Neural crest cell (in vitro differentiated cells): ENCODE measurements at regions not wholly inside any gene's neighbourhood (a gene's known extent, or its start where the extent isn't known, plus 50 kb on each side); places are given as distances from the start of the nearest gene placed in this dataset.

ENCODE experiments used
- DNase-seq: peaks from one replicate; pipeline ENCODE4 v3.0.0; 2021; ENCODE audit warnings: low read depth, mixed read lengths, low spot score
- H3K27ac Mint-ChIP-seq: one replicate; pipeline ENCODE4 v1.8.0; 2021; ENCODE audit warnings: mild to moderate bottlenecking, mixed read lengths; ENCODE audit not compliant: unreplicated experiment
- H3K27me3 Mint-ChIP-seq: 2 replicates; pipeline ENCODE4 v1.8.0; 2021; ENCODE audit warnings: low read depth, mild to moderate bottlenecking, mixed read lengths
- H3K36me3 Mint-ChIP-seq: 2 replicates; pipeline ENCODE4 v1.8.0; 2021; ENCODE audit warnings: low read depth, mild to moderate bottlenecking, mixed read lengths
- H3K4me1 Mint-ChIP-seq: 2 replicates; pipeline ENCODE4 v1.8.0; 2021; ENCODE audit warnings: mixed read lengths
- H3K4me3 Mint-ChIP-seq: one replicate; pipeline ENCODE4 v1.8.0; 2021; ENCODE audit warnings: mild to moderate bottlenecking, mixed read lengths
- H3K9me3 Mint-ChIP-seq: 2 replicates; pipeline ENCODE4 v1.8.0; 2021; ENCODE audit warnings: mixed read lengths
- TF ChIP-seq, protein P1 (sequence below): fragments of 200-600 bp; sonication (generic); conservative IDR thresholded peaks from 2 replicates; pipeline ENCODE4 v1.5.0; 2021; ENCODE audit warnings: antibody characterized with exemption, mild to moderate bottlenecking

DNA sequence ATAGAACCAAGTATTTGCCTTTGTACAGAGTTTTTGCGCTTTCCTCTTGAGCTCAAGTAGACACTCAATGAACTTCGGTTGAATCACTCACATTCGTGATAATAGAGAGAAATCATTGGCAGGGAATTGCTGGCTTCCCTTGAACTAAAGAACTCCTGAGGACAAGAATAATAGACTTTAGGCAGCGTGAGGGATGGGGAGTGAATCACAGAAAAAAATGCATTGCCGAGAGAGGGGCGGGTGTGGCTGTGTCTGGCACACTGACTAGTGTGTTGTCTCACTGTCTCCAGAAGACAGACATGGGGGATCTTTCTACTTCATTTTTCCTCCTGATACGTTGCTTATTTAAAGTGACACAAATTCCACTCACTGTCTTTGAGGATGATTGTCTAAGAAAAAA lies 805.2 kb downstream of the BCL11B start:
- TF ChIP-seq, protein P1, sequence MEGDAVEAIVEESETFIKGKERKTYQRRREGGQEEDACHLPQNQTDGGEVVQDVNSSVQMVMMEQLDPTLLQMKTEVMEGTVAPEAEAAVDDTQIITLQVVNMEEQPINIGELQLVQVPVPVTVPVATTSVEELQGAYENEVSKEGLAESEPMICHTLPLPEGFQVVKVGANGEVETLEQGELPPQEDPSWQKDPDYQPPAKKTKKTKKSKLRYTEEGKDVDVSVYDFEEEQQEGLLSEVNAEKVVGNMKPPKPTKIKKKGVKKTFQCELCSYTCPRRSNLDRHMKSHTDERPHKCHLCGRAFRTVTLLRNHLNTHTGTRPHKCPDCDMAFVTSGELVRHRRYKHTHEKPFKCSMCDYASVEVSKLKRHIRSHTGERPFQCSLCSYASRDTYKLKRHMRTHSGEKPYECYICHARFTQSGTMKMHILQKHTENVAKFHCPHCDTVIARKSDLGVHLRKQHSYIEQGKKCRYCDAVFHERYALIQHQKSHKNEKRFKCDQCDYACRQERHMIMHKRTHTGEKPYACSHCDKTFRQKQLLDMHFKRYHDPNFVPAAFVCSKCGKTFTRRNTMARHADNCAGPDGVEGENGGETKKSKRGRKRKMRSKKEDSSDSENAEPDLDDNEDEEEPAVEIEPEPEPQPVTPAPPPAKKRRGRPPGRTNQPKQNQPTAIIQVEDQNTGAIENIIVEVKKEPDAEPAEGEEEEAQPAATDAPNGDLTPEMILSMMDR, result no peak
- Mint-ChIP-seq H3K4me3 (no peak overlapping the region), H3K9me3 (peaks cover 9% of the 10 kb centered on the region), H3K36me3 (no peaks in the 10 kb centered on the region), H3K4me1 (no peaks in the 10 kb centered on the region), H3K27ac (peak overlapping the region; percentile 52), H3K27me3 (no peaks in the 10 kb centered on the region)
- no peak for DNase-seq

- Mint-ChIP-seq H3K4me1 (no peaks in the 10 kb centered on the region), H3K27ac (no peak overlapping the region), H3K36me3 (no peaks in the 10 kb centered on the region), H3K4me3 (no peak overlapping the region), H3K9me3 (peaks cover 6% of the 10 kb centered on the region), H3K27me3 (no peaks in the 10 kb centered on the region)
- TF ChIP-seq, protein P1, result no peak
- no peak for DNase-seq
Measured at GRCh38 chr14:98470663-98471062, 801.3 kb downstream of the BCL11B start.

- no peak for DNase-seq
- TF ChIP-seq, protein P1, result no peak
- Mint-ChIP-seq H3K9me3 (peaks cover 6% of the 10 kb centered on the region), H3K4me3 (no peak overlapping the region), H3K4me1 (no peaks in the 10 kb centered on the region), H3K27me3 (no peaks in the 10 kb centered on the region), H3K27ac (no peak overlapping the region), H3K36me3 (peaks cover 2% of the 10 kb centered on the region)
Measured at GRCh38 chr14:98474900-98475299, 797.1 kb downstream of the BCL11B start.

GRCh38 chr14:98477935-98478334 lies 794.1 kb downstream of the BCL11B start:
- H3K4me1 Mint-ChIP-seq, result no peaks in the 10 kb centered on the region
- TF ChIP-seq, protein P1, result no peak
- peaks cover 2% of the 10 kb centered on the region for H3K36me3 Mint-ChIP-seq
- H3K4me3 Mint-ChIP-seq, result no peak overlapping the region
- no peak overlapping the region for H3K27ac Mint-ChIP-seq
- no peaks in the 10 kb centered on the region for H3K27me3 Mint-ChIP-seq
- peaks cover 6% of the 10 kb centered on the region for H3K9me3 Mint-ChIP-seq
- DNase-seq, result no peak

GRCh38 chr14:98489115-98489514 lies 782.9 kb downstream of the BCL11B start:
- no peaks in the 10 kb centered on the region for H3K27me3 Mint-ChIP-seq
- TF ChIP-seq, protein P1, result no peak
- no peaks in the 10 kb centered on the region for H3K4me1 Mint-ChIP-seq
- no peaks in the 10 kb centered on the region for H3K36me3 Mint-ChIP-seq
- H3K4me3 Mint-ChIP-seq, result no peak overlapping the region
- no peak for DNase-seq
- H3K9me3 Mint-ChIP-seq, result peaks cover 10% of the 10 kb centered on the region
- H3K27ac Mint-ChIP-seq, result no peak overlapping the region

DNA sequence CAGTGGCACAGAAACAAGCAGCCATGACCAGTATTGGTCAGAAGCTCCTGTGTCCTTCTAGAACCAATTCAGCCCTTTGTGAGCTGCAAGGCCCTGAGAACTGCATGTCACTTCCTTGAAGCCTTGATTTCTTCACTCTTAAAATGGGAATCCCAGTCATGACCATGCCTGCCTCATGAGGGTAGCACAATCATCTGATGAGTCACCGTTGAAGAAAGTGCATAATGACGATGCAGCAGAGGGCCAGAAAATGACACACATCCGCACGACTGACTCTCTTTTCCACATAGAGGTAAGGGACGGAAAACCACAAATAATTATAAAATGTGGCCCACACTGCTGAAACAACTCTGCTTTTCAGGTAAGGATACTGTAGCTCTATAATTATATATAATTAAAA lies 777.4 kb downstream of the BCL11B start:
- H3K27ac Mint-ChIP-seq, result no peak overlapping the region
- peaks cover 2% of the 10 kb centered on the region for H3K27me3 Mint-ChIP-seq
- DNase-seq, result no peak
- no peaks in the 10 kb centered on the region for H3K4me1 Mint-ChIP-seq
- H3K9me3 Mint-ChIP-seq, result no peaks in the 10 kb centered on the region
- H3K4me3 Mint-ChIP-seq, result no peak overlapping the region
- no peaks in the 10 kb centered on the region for H3K36me3 Mint-ChIP-seq
- TF ChIP-seq, protein P1, result no peak
